OCI-LY7 (cell line): ENCODE measurements at regions not wholly inside any gene's neighbourhood (a gene's known extent, or its start where the extent isn't known, plus 50 kb on each side); places are given as distances from the start of the nearest gene placed in this dataset.
A peak's percentile ranks its signal among the peaks of the same experiment; 100 is the strongest.

ENCODE experiments used
- BruUV-seq: library from RNA; stranded (reverse); fragments of 400-500 nt; replicated peaks from 2 replicates; lab custom pipeline; 2021; lab: Mats Ljungman, UMichigan
- CTCF ChIA-PET: fragments of 300-600 bp; sonication (Branson Sonifier 250); formaldehyde crosslinking; loops from one replicate; lab custom pipeline; 2022; ENCODE audit warnings: antibody characterized with exemption; ENCODE audit not compliant: unreplicated experiment; lab: Charles Lee
- POLR2A ChIA-PET: fragments of 300-600 bp; sonication (Branson Sonifier 250); formaldehyde crosslinking; loops from one replicate; lab custom pipeline; 2022; ENCODE audit warnings: antibody characterized with exemption; lab: Charles Lee
- DNase-seq: peaks from one replicate; pipeline ENCODE4 v3.0.0-alpha.2; 2015; ENCODE audit warnings: low spot score
- H2AFZ ChIP-seq: fragments of 200-600 bp; sonication (generic), shearing (Covaris generic); 2 replicates; pipeline ENCODE4 v1.6.1; 2014; ENCODE audit warnings: mild to moderate bottlenecking, antibody characterized with exemption, low read length, moderate library complexity
- H3K27ac ChIP-seq: fragments of 200-600 bp; sonication (generic); 2 replicates; pipeline ENCODE4 v1.5.1; 2014; ENCODE audit warnings: mixed run types, low read depth, mild to moderate bottlenecking, moderate library complexity, low read length, inconsistent platforms; ENCODE audit not compliant: poor library complexity, severe bottlenecking
- H3K36me3 ChIP-seq: fragments of 200-600 bp; sonication (generic); 2 replicates; pipeline ENCODE4 v1.6.1; 2014; ENCODE audit warnings: mild to moderate bottlenecking, antibody characterized with exemption, low read length, moderate library complexity, mixed read lengths; ENCODE audit not compliant: insufficient read depth
- H3K4me1 ChIP-seq: fragments of 200-600 bp; sonication (generic); 2 replicates; pipeline ENCODE4 v1.5.1; 2014; ENCODE audit warnings: mild to moderate bottlenecking, low read length; ENCODE audit not compliant: insufficient read depth, poor library complexity, severe bottlenecking
- H3K4me2 ChIP-seq: fragments of 200-600 bp; sonication (generic); 2 replicates; pipeline ENCODE4 v1.6.1; 2014; ENCODE audit warnings: mild to moderate bottlenecking, low read length
- H3K4me3 ChIP-seq: fragments of 200-600 bp; sonication (generic); 2 replicates; pipeline ENCODE4 v1.5.1; 2014; ENCODE audit warnings: mild to moderate bottlenecking, low read depth, low read length; ENCODE audit not compliant: poor library complexity, severe bottlenecking
- H3K79me2 ChIP-seq: fragments of 200-600 bp; sonication (generic); 2 replicates; pipeline ENCODE4 v1.6.1; 2016; ENCODE audit warnings: low read depth, mild to moderate bottlenecking, low read length, moderate library complexity, mixed read lengths; ENCODE audit not compliant: insufficient read depth
- H3K9me2 ChIP-seq: fragments of 200-600 bp; sonication (generic); 2 replicates; pipeline ENCODE4 v1.6.1; 2016; ENCODE audit warnings: mild to moderate bottlenecking, low read length, mixed read lengths; ENCODE audit not compliant: insufficient read depth
- H3K9me3 ChIP-seq: fragments of 200-600 bp; sonication (generic); 2 replicates; pipeline ENCODE4 v1.6.1; 2014; ENCODE audit warnings: mild to moderate bottlenecking, mixed run types, low read length, mixed read lengths
- H4K20me1 ChIP-seq: fragments of 200-600 bp; sonication (generic); 2 replicates; pipeline ENCODE4 v1.6.1; 2014; ENCODE audit warnings: mild to moderate bottlenecking, antibody characterized with exemption, low read length, moderate library complexity, mixed read lengths; ENCODE audit not compliant: insufficient read depth
- CTCF ChIP-seq: fragments of 200-600 bp; sonication (generic); conservative IDR thresholded peaks from 2 replicates; pipeline ENCODE4 v1.5.1; 2014; ENCODE audit warnings: mild to moderate bottlenecking, antibody characterized with exemption, low read length, moderate library complexity, mixed read lengths
- EZH2phosphoT487 ChIP-seq: fragments of 200-600 bp; sonication (generic); IDR thresholded peaks from 2 replicates; pipeline ENCODE4 v1.6.1; 2018; ENCODE audit warnings: low read depth, borderline replicate concordance, mild to moderate bottlenecking, mixed run types, antibody characterized with exemption, low read length, moderate library complexity, mixed read lengths
- intact Hi-C: fragments of 100-400 bp; cut with micrococcal nuclease; formaldehyde crosslinking; loops from one replicate; pipeline ENCODE4 v1.10.0; 2022; ENCODE audit not compliant: unreplicated experiment

GRCh38 chr13:63455938-63456337, 2040.3 kb upstream of the PCDH20 start:
- ChIA-PET POLR2A (interaction anchor here (1.1 kb wide), 1 partner anchor 11 kb away, joined by 3 read pairs; no protein-coding TSS in a partner anchor), CTCF (no interaction called here)
- H3K9me3 ChIP-seq, result no peaks in the 10 kb centered on the region
- peak; percentile 45 for TF ChIP-seq CTCF
- TF ChIP-seq EZH2phosphoT487, result no peak
- H4K20me1 ChIP-seq, result no peaks in the 10 kb centered on the region
- no TSS peak for BruUV-seq
- H3K4me1 ChIP-seq, result no peaks in the 10 kb centered on the region
- H3K79me2 ChIP-seq, result no peaks in the 10 kb centered on the region
- H3K36me3 ChIP-seq, result no peaks in the 10 kb centered on the region
- intact Hi-C loops, result no loop called here
- no peaks in the 10 kb centered on the region for H3K9me2 ChIP-seq
- H3K27ac ChIP-seq, result no peak overlapping the region
- no peak overlapping the region for H3K4me2 ChIP-seq
- no peak overlapping the region for H3K4me3 ChIP-seq
- no peak overlapping the region for H2AFZ ChIP-seq
- DNase-seq, result no peak

GRCh38 chr13:63449550-63449949, 2033.9 kb upstream of the PCDH20 start:
- intact Hi-C loops, result no loop called here
- TF ChIP-seq EZH2phosphoT487 (no peak), CTCF (no peak)
- Histone ChIP-seq H3K9me2 (no peaks in the 10 kb centered on the region), H3K27ac (no peak overlapping the region), H3K4me3 (no peak overlapping the region), H3K4me2 (no peak overlapping the region), H3K79me2 (no peaks in the 10 kb centered on the region), H2AFZ (no peak overlapping the region), H4K20me1 (no peaks in the 10 kb centered on the region), H3K4me1 (no peaks in the 10 kb centered on the region), H3K36me3 (no peaks in the 10 kb centered on the region), H3K9me3 (no peaks in the 10 kb centered on the region)
- DNase-seq, result no peak
- ChIA-PET POLR2A (interaction anchor here (0.9 kb wide), 1 partner anchor 12 kb away, joined by 3 read pairs; no protein-coding TSS in a partner anchor), CTCF (no interaction called here)
- BruUV-seq, result no TSS peak

GRCh38 chr13:63448692-63449091, 2033.0 kb upstream of the PCDH20 start:
- no peak overlapping the region for H2AFZ ChIP-seq
- no peak for DNase-seq
- no peaks in the 10 kb centered on the region for H3K9me2 ChIP-seq
- intact Hi-C loops, result no loop called here
- no peaks in the 10 kb centered on the region for H3K36me3 ChIP-seq
- no peaks in the 10 kb centered on the region for H3K79me2 ChIP-seq
- no peak for TF ChIP-seq EZH2phosphoT487
- no peak for TF ChIP-seq CTCF
- H3K27ac ChIP-seq, result no peak overlapping the region
- no peak overlapping the region for H3K4me3 ChIP-seq
- BruUV-seq, result no TSS peak
- POLR2A ChIA-PET, result interaction anchor here (0.9 kb wide), 1 partner anchor 11 kb away, joined by 3 read pairs; no protein-coding TSS in a partner anchor
- H4K20me1 ChIP-seq, result no peaks in the 10 kb centered on the region
- CTCF ChIA-PET, result no interaction called here
- H3K9me3 ChIP-seq, result no peaks in the 10 kb centered on the region
- no peaks in the 10 kb centered on the region for H3K4me1 ChIP-seq
- no peak overlapping the region for H3K4me2 ChIP-seq
